ENCODE measurements at regions not wholly inside any gene's neighbourhood (a gene's known extent, or its start where the extent isn't known, plus 50 kb on each side); places are given as distances from the start of the nearest gene placed in this dataset.

GRCh38 chr2:118457951-118458350 lies 369.7 kb downstream of the INSIG2 start:
- Histone ChIP-seq H3K4me1 (ENCODE audit: control insufficient read depth, insufficient read depth, low read length) (no peaks in the 10 kb centered on the region), H3K9me3 (ENCODE audit: control insufficient read depth, low read length) (no peaks in the 10 kb centered on the region), H3K4me3 (ENCODE audit: low read length) (no peak overlapping the region), H3K27me3 (ENCODE audit: control insufficient read depth, insufficient read depth) (no peaks in the 10 kb centered on the region), H3K27ac (ENCODE audit: low read length) (no peak overlapping the region)
- intact Hi-C loops (cut with DNase I): no loop called here
- DNase-seq (no peak), ATAC-seq (no peak)
- WGBS: 75% methylated on average over 3 of the region's 3 CpGs

GRCh38 chr2:118449401-118449800 lies 361.1 kb downstream of the INSIG2 start:
- H3K27ac ChIP-seq (ENCODE audit: low read length): no peak overlapping the region
- H3K4me3 ChIP-seq (ENCODE audit: low read length): no peak overlapping the region
- H3K27me3 ChIP-seq (ENCODE audit: control insufficient read depth, insufficient read depth): no peaks in the 10 kb centered on the region
- H3K4me1 ChIP-seq (ENCODE audit: control insufficient read depth, insufficient read depth, low read length): no peaks in the 10 kb centered on the region
- no peaks in the 10 kb centered on the region for H3K9me3 ChIP-seq (ENCODE audit: control insufficient read depth, low read length)
- 74% methylated on average over 2 of the region's 2 CpGs for WGBS
- ATAC-seq (no peak), DNase-seq (no peak)
- intact Hi-C loops (cut with DNase I): no loop called here

GRCh38 chr2:118443596-118443995 lies 355.3 kb downstream of the INSIG2 start:
- H3K27ac ChIP-seq (ENCODE audit: low read length): no peak overlapping the region
- H3K9me3 ChIP-seq (ENCODE audit: control insufficient read depth, low read length): peaks cover 3% of the 10 kb centered on the region
- ATAC-seq: no peak
- H3K4me3 ChIP-seq (ENCODE audit: low read length): no peak overlapping the region
- no peak for DNase-seq
- no peaks in the 10 kb centered on the region for H3K4me1 ChIP-seq (ENCODE audit: control insufficient read depth, insufficient read depth, low read length)
- intact Hi-C loops (cut with DNase I): no loop called here
- 48% methylated on average over 2 of the region's 2 CpGs for WGBS
- no peaks in the 10 kb centered on the region for H3K27me3 ChIP-seq (ENCODE audit: control insufficient read depth, insufficient read depth)

GRCh38 chr2:118442996-118443553 lies 354.8 kb downstream of the INSIG2 start:
- Histone ChIP-seq H3K27ac (ENCODE audit: low read length) (no peak overlapping the region), H3K27me3 (ENCODE audit: control insufficient read depth, insufficient read depth) (no peaks in the 10 kb centered on the region), H3K9me3 (ENCODE audit: control insufficient read depth, low read length) (peaks cover 3% of the 10 kb centered on the region), H3K4me3 (ENCODE audit: low read length) (no peak overlapping the region), H3K4me1 (ENCODE audit: control insufficient read depth, insufficient read depth, low read length) (no peaks in the 10 kb centered on the region)
- intact Hi-C loops (cut with DNase I): no loop called here
- no peak for DNase-seq
- ATAC-seq: no peak
- 81% methylated on average over 3 of the region's 3 CpGs for WGBS

- intact Hi-C loops (cut with DNase I): no loop called here
- Histone ChIP-seq H3K27ac (ENCODE audit: low read length) (no peak overlapping the region), H3K27me3 (ENCODE audit: control insufficient read depth, insufficient read depth) (no peaks in the 10 kb centered on the region), H3K4me1 (ENCODE audit: control insufficient read depth, insufficient read depth, low read length) (no peaks in the 10 kb centered on the region), H3K9me3 (ENCODE audit: control insufficient read depth, low read length) (peaks cover 3% of the 10 kb centered on the region), H3K4me3 (ENCODE audit: low read length) (no peak overlapping the region)
- ATAC-seq (no peak), DNase-seq (no peak)
- WGBS: 52% methylated on average over 1 of the region's 1 CpG
These were observed 353.8 kb downstream of the INSIG2 start for GRCh38 chr2:118442046-118442445.

GRCh38 chr2:118440404-118441098 lies 352.3 kb downstream of the INSIG2 start:
- 46% methylated on average over 5 of the region's 5 CpGs for WGBS
- no peak overlapping the region for H3K4me3 ChIP-seq (ENCODE audit: low read length)
- H3K9me3 ChIP-seq (ENCODE audit: control insufficient read depth, low read length): peaks cover 3% of the 10 kb centered on the region
- H3K27ac ChIP-seq (ENCODE audit: low read length): no peak overlapping the region
- H3K4me1 ChIP-seq (ENCODE audit: control insufficient read depth, insufficient read depth, low read length): no peaks in the 10 kb centered on the region
- DNase-seq: no peak
- no peak for ATAC-seq
- H3K27me3 ChIP-seq (ENCODE audit: control insufficient read depth, insufficient read depth): no peaks in the 10 kb centered on the region
- intact Hi-C loops (cut with DNase I): no loop called here

- no peak overlapping the region for H3K27ac ChIP-seq (ENCODE audit: low read length)
- H3K4me3 ChIP-seq (ENCODE audit: low read length): no peak overlapping the region
- DNase-seq (no peak), ATAC-seq (no peak)
- peaks cover 3% of the 10 kb centered on the region for H3K9me3 ChIP-seq (ENCODE audit: control insufficient read depth, low read length)
- H3K4me1 ChIP-seq (ENCODE audit: control insufficient read depth, insufficient read depth, low read length): no peaks in the 10 kb centered on the region
- 59% methylated on average over 1 of the region's 1 CpG for WGBS
- intact Hi-C loops (cut with DNase I): no loop called here
- H3K27me3 ChIP-seq (ENCODE audit: control insufficient read depth, insufficient read depth): no peaks in the 10 kb centered on the region
These were observed 349.2 kb downstream of the INSIG2 start for GRCh38 chr2:118437501-118437900.

GRCh38 chr2:118431997-118432396 lies 343.7 kb downstream of the INSIG2 start:
- Histone ChIP-seq H3K4me3 (ENCODE audit: low read length) (no peak overlapping the region), H3K4me1 (ENCODE audit: control insufficient read depth, insufficient read depth, low read length) (no peaks in the 10 kb centered on the region), H3K27ac (ENCODE audit: low read length) (no peak overlapping the region), H3K9me3 (ENCODE audit: control insufficient read depth, low read length) (no peaks in the 10 kb centered on the region), H3K27me3 (ENCODE audit: control insufficient read depth, insufficient read depth) (no peaks in the 10 kb centered on the region)
- DNase-seq: no peak
- WGBS: 79% methylated on average over 4 of the region's 4 CpGs
- intact Hi-C loops (cut with DNase I): no loop called here
- no peak for ATAC-seq

GRCh38 chr2:118431586-118431985 lies 343.3 kb downstream of the INSIG2 start:
- Histone ChIP-seq H3K4me1 (ENCODE audit: control insufficient read depth, insufficient read depth, low read length) (no peaks in the 10 kb centered on the region), H3K27me3 (ENCODE audit: control insufficient read depth, insufficient read depth) (no peaks in the 10 kb centered on the region), H3K9me3 (ENCODE audit: control insufficient read depth, low read length) (no peaks in the 10 kb centered on the region), H3K4me3 (ENCODE audit: low read length) (no peak overlapping the region), H3K27ac (ENCODE audit: low read length) (no peak overlapping the region)
- DNase-seq (no peak), ATAC-seq (no peak)
- WGBS: 81% methylated on average over 6 of the region's 6 CpGs
- intact Hi-C loops (cut with DNase I): no loop called here

GRCh38 chr2:118431165-118431517 lies 342.9 kb downstream of the INSIG2 start:
- ATAC-seq (no peak), DNase-seq (no peak)
- Histone ChIP-seq H3K27me3 (ENCODE audit: control insufficient read depth, insufficient read depth) (peaks cover 2% of the 10 kb centered on the region), H3K4me3 (ENCODE audit: low read length) (no peak overlapping the region), H3K27ac (ENCODE audit: low read length) (no peak overlapping the region), H3K9me3 (ENCODE audit: control insufficient read depth, low read length) (no peaks in the 10 kb centered on the region), H3K4me1 (ENCODE audit: control insufficient read depth, insufficient read depth, low read length) (no peaks in the 10 kb centered on the region)
- intact Hi-C loops (cut with DNase I): no loop called here
- WGBS: 66% methylated on average over 3 of the region's 3 CpGs

- Histone ChIP-seq H3K4me1 (ENCODE audit: control insufficient read depth, insufficient read depth, low read length) (no peaks in the 10 kb centered on the region), H3K9me3 (ENCODE audit: control insufficient read depth, low read length) (no peaks in the 10 kb centered on the region), H3K27ac (ENCODE audit: low read length) (no peak overlapping the region), H3K27me3 (ENCODE audit: control insufficient read depth, insufficient read depth) (peaks cover 2% of the 10 kb centered on the region), H3K4me3 (ENCODE audit: low read length) (no peak overlapping the region)
- ATAC-seq (no peak), DNase-seq (no peak)
- 51% methylated on average over 4 of the region's 4 CpGs for WGBS
- intact Hi-C loops (cut with DNase I): no loop called here
These were observed 342.4 kb downstream of the INSIG2 start for GRCh38 chr2:118430510-118431164.

Data from right cardiac atrium (tissue), 5 donors.